ENCODE measurements at regions not wholly inside any gene's neighbourhood (a gene's known extent, or its start where the extent isn't known, plus 50 kb on each side); places are given as distances from the start of the nearest gene placed in this dataset.

GRCh38 chr13:75079226-75079625 lies 402.7 kb downstream of the TBC1D4 start (continued):
- TF ChIP-seq CDX4 (CRISPR knock-in tag; IDR thresholded peaks at IDR 0.05; ENCODE audit: borderline replicate concordance), result no peak
- no peak for TF ChIP-seq CTCF (IDR thresholded peaks at IDR 0.05)
- no peak for TF ChIP-seq E2F1 (CRISPR knock-in tag; IDR thresholded peaks at IDR 0.05)
- no peak for TF ChIP-seq ATF3 (CRISPR knock-in tag; conservative IDR thresholded peaks at IDR 0.05)
- TF ChIP-seq HMGA2 (CRISPR knock-in tag; IDR thresholded peaks at IDR 0.05), result no peak
- no peak for TF ChIP-seq STAT6 (CRISPR knock-in tag; conservative IDR thresholded peaks at IDR 0.05; ENCODE audit: low read depth)
- no peak for TF ChIP-seq FOXP4 (CRISPR knock-in tag; IDR thresholded peaks at IDR 0.05)
- TF ChIP-seq ZNF671 (CRISPR knock-in tag; IDR thresholded peaks at IDR 0.05), result no peak
- TF ChIP-seq MLX (CRISPR knock-in tag; IDR thresholded peaks at IDR 0.05), result no peak
- TF ChIP-seq E2F5 (CRISPR knock-in tag; IDR thresholded peaks at IDR 0.05), result no peak
- TF ChIP-seq ZNF219 (CRISPR knock-in tag; IDR thresholded peaks at IDR 0.05; ENCODE audit: borderline replicate concordance), result no peak
- TF ChIP-seq FOXK1 (CRISPR knock-in tag; IDR thresholded peaks at IDR 0.05), result no peak
- TF ChIP-seq ZNF425 (CRISPR knock-in tag; conservative IDR thresholded peaks at IDR 0.05), result no peak
- no peak for TF ChIP-seq RORB (CRISPR knock-in tag; IDR thresholded peaks at IDR 0.05)
- no peak for TF ChIP-seq AR (CRISPR knock-in tag; IDR thresholded peaks at IDR 0.05)

Data from WTC11 (cell line).